Neutrophil (primary cell): ENCODE measurements at regions not wholly inside any gene's neighbourhood (a gene's known extent, or its start where the extent isn't known, plus 50 kb on each side); places are given as distances from the start of the nearest gene placed in this dataset.

Experiments used
- H3K27ac ChIP-seq: fragments of 200-600 bp; sonication (generic); 2 replicates; pipeline ENCODE4 v1.5.1; 2016; ENCODE audit warnings: mild to moderate bottlenecking, moderate library complexity
- H3K27me3 ChIP-seq: fragments of 200-600 bp; sonication (generic); 2 replicates; pipeline ENCODE4 v1.6.0; 2016; ENCODE audit warnings: mild to moderate bottlenecking
- H3K36me3 ChIP-seq: fragments of 200-600 bp; sonication (generic); 2 replicates; pipeline ENCODE4 v1.5.1; 2017
- H3K4me1 ChIP-seq, 2 experiments: fragments of 200-600 bp in 1 of 2; sonication (generic) in 1 of 2; 1 replicate in 1 of 2; 2 replicates in 1 of 2; pipeline versions ENCODE4 v1.5.1 to v1.6.1; 2013 to 2016; ENCODE audit warnings: low read depth in 1 of 2, low read length in 1 of 2, mild to moderate bottlenecking in 1 of 2, moderate library complexity in 1 of 2; ENCODE audit not compliant: control insufficient read depth in 1 of 2, insufficient read depth in 1 of 2
- H3K4me3 ChIP-seq, 2 experiments: fragments of 200-600 bp in 1 of 2; sonication (generic) in 1 of 2; 1 replicate in 1 of 2; 2 replicates in 1 of 2; pipeline ENCODE4 v1.5.1; 2013 to 2016; ENCODE audit warnings: low read depth in 1 of 2, low read length in 1 of 2, mild to moderate bottlenecking in 1 of 2, moderate library complexity in 1 of 2
- H3K9me3 ChIP-seq: fragments of 200-600 bp; sonication (generic); 2 replicates; pipeline ENCODE4 v1.5.1; 2016
- TF ChIP-seq, protein P1 (sequence below): fragments of 200-600 bp; sonication (generic); IDR thresholded peaks from 2 replicates; pipeline ENCODE4 v1.5.1; 2016; ENCODE audit warnings: antibody characterized with exemption

DNA sequence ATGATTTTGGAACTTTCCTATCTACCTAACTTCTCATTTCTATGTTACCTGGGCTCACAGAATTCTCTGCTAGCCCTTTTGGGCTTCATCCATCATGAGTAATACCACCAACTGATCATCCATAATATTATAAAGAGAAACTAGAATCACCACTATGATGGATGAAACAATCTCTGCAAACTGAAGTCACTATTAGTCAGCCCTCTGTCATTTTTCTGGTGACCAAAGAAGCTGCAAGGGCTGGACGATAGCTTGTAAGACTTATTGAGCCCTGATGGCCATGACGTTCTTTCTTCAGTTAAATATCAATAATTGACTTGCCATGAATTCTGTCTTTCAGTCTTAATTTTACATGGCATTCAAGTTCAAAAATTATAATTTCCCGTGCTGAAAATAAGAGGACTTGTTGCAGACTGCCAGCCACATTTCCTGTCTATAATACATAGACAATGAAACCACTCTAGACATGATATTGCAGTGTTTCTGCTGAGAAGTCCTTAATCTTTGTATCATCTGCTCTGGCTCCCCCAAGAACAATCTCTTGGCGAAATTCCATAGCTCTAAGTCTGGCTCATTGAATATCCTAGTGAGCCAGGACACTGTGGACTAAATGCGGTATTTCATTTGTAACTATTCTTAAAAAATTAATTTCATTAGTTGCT, 655.0 kb upstream of the CAMK1G start:
- Histone ChIP-seq H3K27me3 (no peaks in the 10 kb centered on the region), H3K4me1 (no peaks in the 10 kb centered on the region), H3K36me3 (no peaks in the 10 kb centered on the region), H3K27ac (no peak overlapping the region), H3K4me3 (no peak overlapping the region), H3K9me3 (no peaks in the 10 kb centered on the region)
- TF ChIP-seq, protein P1, sequence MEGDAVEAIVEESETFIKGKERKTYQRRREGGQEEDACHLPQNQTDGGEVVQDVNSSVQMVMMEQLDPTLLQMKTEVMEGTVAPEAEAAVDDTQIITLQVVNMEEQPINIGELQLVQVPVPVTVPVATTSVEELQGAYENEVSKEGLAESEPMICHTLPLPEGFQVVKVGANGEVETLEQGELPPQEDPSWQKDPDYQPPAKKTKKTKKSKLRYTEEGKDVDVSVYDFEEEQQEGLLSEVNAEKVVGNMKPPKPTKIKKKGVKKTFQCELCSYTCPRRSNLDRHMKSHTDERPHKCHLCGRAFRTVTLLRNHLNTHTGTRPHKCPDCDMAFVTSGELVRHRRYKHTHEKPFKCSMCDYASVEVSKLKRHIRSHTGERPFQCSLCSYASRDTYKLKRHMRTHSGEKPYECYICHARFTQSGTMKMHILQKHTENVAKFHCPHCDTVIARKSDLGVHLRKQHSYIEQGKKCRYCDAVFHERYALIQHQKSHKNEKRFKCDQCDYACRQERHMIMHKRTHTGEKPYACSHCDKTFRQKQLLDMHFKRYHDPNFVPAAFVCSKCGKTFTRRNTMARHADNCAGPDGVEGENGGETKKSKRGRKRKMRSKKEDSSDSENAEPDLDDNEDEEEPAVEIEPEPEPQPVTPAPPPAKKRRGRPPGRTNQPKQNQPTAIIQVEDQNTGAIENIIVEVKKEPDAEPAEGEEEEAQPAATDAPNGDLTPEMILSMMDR: no peak

DNA sequence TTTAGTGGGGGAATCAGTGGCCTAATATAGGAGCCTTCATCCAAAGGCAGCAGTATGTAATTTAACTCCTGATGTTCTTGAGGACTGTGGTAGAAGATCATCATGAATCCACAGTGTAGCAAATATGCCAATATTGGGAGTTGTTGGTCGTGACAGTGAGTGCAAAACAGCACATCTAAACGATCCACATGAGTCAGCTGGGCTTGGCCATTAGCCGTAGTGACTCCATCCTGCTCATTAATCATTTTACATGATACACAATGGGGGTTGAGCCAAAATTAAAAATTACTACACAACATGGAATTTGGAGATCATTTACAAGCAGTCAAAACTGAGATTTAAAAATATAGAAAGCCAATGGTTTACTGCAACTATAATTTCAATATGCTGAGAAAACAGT, 653.9 kb upstream of the CAMK1G start:
- H3K27ac ChIP-seq: no peak overlapping the region
- H3K36me3 ChIP-seq: no peaks in the 10 kb centered on the region
- TF ChIP-seq, protein P1: no peak
- no peak overlapping the region for H3K4me3 ChIP-seq
- no peaks in the 10 kb centered on the region for H3K27me3 ChIP-seq
- H3K4me1 ChIP-seq: no peaks in the 10 kb centered on the region
- no peaks in the 10 kb centered on the region for H3K9me3 ChIP-seq

DNA sequence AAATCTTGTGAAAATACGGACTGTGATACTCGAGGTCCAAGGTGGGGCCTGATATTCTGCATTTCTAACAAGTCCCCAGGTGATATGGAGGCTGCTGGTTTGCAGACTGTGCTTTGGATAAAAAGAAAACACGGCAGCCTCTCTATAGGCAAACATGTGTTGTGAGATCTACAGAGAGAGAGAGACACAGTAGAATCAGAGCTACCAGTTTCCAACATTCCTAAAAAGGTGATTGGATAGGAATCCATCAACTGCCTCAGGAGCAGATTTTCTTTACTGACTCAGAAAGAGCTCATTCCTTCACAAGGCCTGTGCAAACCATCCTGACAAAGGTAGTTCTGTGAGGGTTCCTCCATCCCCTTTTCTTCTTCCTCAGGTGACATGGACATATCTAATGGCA, 651.6 kb upstream of the CAMK1G start:
- H3K27ac ChIP-seq: no peak overlapping the region
- TF ChIP-seq, protein P1: no peak
- no peaks in the 10 kb centered on the region for H3K36me3 ChIP-seq

DNA sequence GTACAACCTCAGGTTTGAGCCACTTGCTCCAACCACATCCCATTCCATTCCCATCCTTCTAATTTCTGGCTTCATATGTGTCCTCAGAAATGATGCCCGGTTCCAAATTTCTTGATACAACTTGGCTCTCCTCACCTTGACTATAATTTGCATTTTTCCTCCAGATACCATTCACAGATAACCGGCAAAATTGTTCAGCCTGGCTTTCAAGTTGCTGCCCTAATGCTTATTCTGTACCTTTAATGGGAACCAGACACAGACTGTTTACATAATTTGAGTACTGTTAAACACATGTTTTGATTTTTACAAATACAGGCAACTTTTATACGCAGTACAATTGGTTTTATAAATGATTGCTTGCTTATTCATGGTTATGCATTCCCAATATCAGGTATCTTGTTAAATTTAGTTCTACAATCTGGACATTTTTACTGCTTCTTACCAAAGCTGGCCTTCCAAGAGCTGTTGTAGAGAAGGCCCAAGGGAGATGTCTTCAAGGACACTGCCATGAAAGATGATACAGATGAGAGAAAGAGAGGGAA, 649.5 kb upstream of the CAMK1G start:
- Histone ChIP-seq H3K9me3 (no peaks in the 10 kb centered on the region), H3K4me1 (no peaks in the 10 kb centered on the region), H3K27me3 (no peaks in the 10 kb centered on the region), H3K4me3 (no peak overlapping the region), H3K27ac (no peak overlapping the region), H3K36me3 (no peaks in the 10 kb centered on the region)
- TF ChIP-seq, protein P1: no peak

More for the DNA sequence above, 651.6 kb upstream of the CAMK1G start:
- H3K4me3 ChIP-seq: no peak overlapping the region
- no peaks in the 10 kb centered on the region for H3K27me3 ChIP-seq
- H3K4me1 ChIP-seq: no peaks in the 10 kb centered on the region
- H3K9me3 ChIP-seq: no peaks in the 10 kb centered on the region

DNA sequence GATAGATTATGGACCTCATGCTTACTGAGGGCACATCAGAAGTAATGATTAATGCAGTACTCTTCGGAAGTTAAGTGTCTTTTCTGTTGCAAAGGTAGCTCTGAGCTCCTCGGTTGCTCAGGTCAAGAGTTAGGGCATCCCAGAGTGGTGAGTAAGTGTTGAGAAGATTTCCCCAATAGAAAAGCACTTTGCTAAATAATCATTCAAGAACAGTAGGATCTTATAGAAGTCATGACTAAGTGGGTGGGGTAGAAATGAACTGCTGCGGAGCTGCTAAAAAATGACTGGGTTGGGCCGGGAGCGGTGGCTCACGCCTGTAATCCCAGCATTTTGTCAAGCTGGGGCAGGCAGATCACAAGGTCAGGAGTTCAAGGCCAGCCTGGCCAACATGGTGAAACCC, 648.6 kb upstream of the CAMK1G start:
- Histone ChIP-seq H3K9me3 (no peaks in the 10 kb centered on the region), H3K36me3 (no peaks in the 10 kb centered on the region), H3K27me3 (no peaks in the 10 kb centered on the region), H3K4me1 (no peaks in the 10 kb centered on the region), H3K4me3 (no peak overlapping the region), H3K27ac (no peak overlapping the region)
- TF ChIP-seq, protein P1: no peak
